Endothelial cell of umbilical vein (primary cell): ENCODE measurements at regions not wholly inside any gene's neighbourhood (a gene's known extent, or its start where the extent isn't known, plus 50 kb on each side); places are given as distances from the start of the nearest gene placed in this dataset.

Experiments
- BruUV-seq: library from RNA; stranded (reverse); fragments of 400-500 nt; replicated peaks from 2 replicates; lab custom pipeline; 2021; lab: Mats Ljungman, UMichigan
- CTCF ChIA-PET: fragments of 300-600, 350-600 bp; sonication (Branson Sonifier 250); formaldehyde crosslinking; loops from one replicate; lab custom pipeline; 2021; ENCODE audit warnings: antibody characterized with exemption, inconsistent platforms; lab: Charles Lee
- POLR2A ChIA-PET: fragments of 300-600, 350-600 bp; sonication (Branson Sonifier 250); formaldehyde crosslinking; loops from one replicate; lab custom pipeline; 2021; ENCODE audit warnings: antibody characterized with exemption, inconsistent platforms; lab: Charles Lee
- DNase-seq: peaks from one replicate; pipeline ENCODE4 v3.0.0-alpha.2; 2011; ENCODE audit warnings: low read depth, low spot score
- FAIRE-seq: peaks from 2 replicates; lab custom pipeline; 2011; peaks lifted over from hg19 to GRCh38; lab: Jason Lieb, UNC
- H2AFZ ChIP-seq: 2 replicates; pipeline ENCODE4 v1.6.0; 2012; ENCODE audit warnings: low read depth, low read length, control low read depth, inconsistent platforms
- H3K27ac ChIP-seq: 2 replicates; pipeline ENCODE4 v1.5.1; 2011; ENCODE audit warnings: low read depth, mild to moderate bottlenecking, control low read depth, low read length, moderate library complexity; ENCODE audit not compliant: insufficient read depth
- H3K27me3 ChIP-seq, 2 experiments: 2 replicates each; pipeline versions ENCODE4 v1.6.0 to v1.6.1; 2011; ENCODE audit warnings: low read length in 2 of 2, mixed read lengths in 1 of 2; ENCODE audit not compliant: control insufficient read depth in 2 of 2, insufficient read depth in 2 of 2
- H3K36me3 ChIP-seq, 2 experiments: 2 replicates in 1 of 2; 3 replicates in 1 of 2; pipeline ENCODE4 v1.5.1; 2011; ENCODE audit warnings: low read length in 2 of 2, mild to moderate bottlenecking in 1 of 2, moderate library complexity in 1 of 2; ENCODE audit not compliant: control insufficient read depth in 2 of 2, insufficient read depth in 2 of 2; ENCODE audit errors: extremely low read depth in 1 of 2
- H3K4me1 ChIP-seq: 3 replicates; pipeline ENCODE4 v1.5.1; 2011; ENCODE audit warnings: mild to moderate bottlenecking, low read length; ENCODE audit not compliant: control insufficient read depth, insufficient read depth; ENCODE audit errors: extremely low read depth
- H3K4me2 ChIP-seq: 2 replicates; pipeline ENCODE4 v1.6.1; 2011; ENCODE audit warnings: low read length, control low read depth, mixed read lengths; ENCODE audit not compliant: insufficient read depth
- H3K4me3 ChIP-seq, 3 experiments: fragments of 200-600 bp in 1 of 3; sonication (generic), shearing (Covaris generic) in 1 of 3; replicated peaks in 1 of 3; 2 replicates each; pipeline ENCODE4 v1.5.1; 2011 to 2016; ENCODE audit warnings: control low read depth in 3 of 3, low read length in 3 of 3, mild to moderate bottlenecking in 2 of 3, inconsistent platforms in 1 of 3, low read depth in 1 of 3, moderate library complexity in 1 of 3; ENCODE audit not compliant: insufficient read depth in 1 of 3
- H3K79me2 ChIP-seq: 2 replicates; pipeline ENCODE4 v1.6.0; 2012; ENCODE audit warnings: low read length, inconsistent platforms; ENCODE audit not compliant: control insufficient read depth, insufficient read depth
- H3K9ac ChIP-seq: replicated peaks from 2 replicates; pipeline ENCODE3; 2011; ENCODE audit warnings: low read length, control low read depth; ENCODE audit not compliant: insufficient read depth; ENCODE audit errors: extremely low read depth
- H3K9me1 ChIP-seq: replicated peaks from 3 replicates; pipeline ENCODE4 v1.6.0; 2011; ENCODE audit warnings: mild to moderate bottlenecking, low read length; ENCODE audit not compliant: control insufficient read depth, insufficient read depth; ENCODE audit errors: extremely low read depth
- H3K9me3 ChIP-seq: replicated peaks from 2 replicates; pipeline ENCODE4 v1.5.1; 2012; ENCODE audit warnings: low read length, inconsistent platforms; ENCODE audit not compliant: control insufficient read depth, insufficient read depth
- H4K20me1 ChIP-seq: replicated peaks from 2 replicates; pipeline ENCODE3; 2011; ENCODE audit warnings: mild to moderate bottlenecking, low read length; ENCODE audit not compliant: control insufficient read depth, insufficient read depth; ENCODE audit errors: extremely low read depth
- EZH2 ChIP-seq: IDR thresholded peaks from 2 replicates; pipeline ENCODE4 v1.6.1; 2012; ENCODE audit warnings: borderline replicate concordance, low read depth, mild to moderate bottlenecking, moderate library complexity, low read length, inconsistent platforms; ENCODE audit not compliant: severe bottlenecking
- FOS ChIP-seq: IDR thresholded peaks from 2 replicates; pipeline ENCODE4 v1.6.1; 2011; ENCODE audit warnings: mild to moderate bottlenecking, low read length, moderate library complexity, borderline replicate concordance; ENCODE audit not compliant: insufficient read depth
- GATA2 ChIP-seq: IDR thresholded peaks from 2 replicates; pipeline ENCODE4 v1.7.0; 2011; ENCODE audit warnings: low read depth, mild to moderate bottlenecking, moderate library complexity, mixed read lengths, low read length; ENCODE audit not compliant: insufficient read length, insufficient read depth
- JUN ChIP-seq: IDR thresholded peaks from 2 replicates; pipeline ENCODE4 v1.6.1; 2011; ENCODE audit warnings: borderline replicate concordance, low read depth; ENCODE audit not compliant: insufficient read length, insufficient read depth
- MAX ChIP-seq: IDR thresholded peaks from 2 replicates; pipeline ENCODE4 v1.6.1; 2011; ENCODE audit not compliant: insufficient read depth, insufficient read length
- MYC ChIP-seq: IDR thresholded peaks from one replicate; pipeline ENCODE4 v1.6.1; 2011; ENCODE audit warnings: mild to moderate bottlenecking, low read depth, low read length
- POLR2A ChIP-seq: IDR thresholded peaks from 2 replicates; pipeline ENCODE4 v1.6.1; 2012; ENCODE audit warnings: low read depth, mild to moderate bottlenecking, control low read depth, low read length
- POLR2AphosphoS5 ChIP-seq: IDR thresholded peaks from 2 replicates; pipeline ENCODE4 v1.6.1; 2012; ENCODE audit warnings: low read depth, mild to moderate bottlenecking, control low read depth, low read length, moderate library complexity; ENCODE audit not compliant: insufficient read depth
- dilution Hi-C: fragments of 300-500 bp; cut with MboI; formaldehyde crosslinking; loops from one replicate; pipeline ENCODE4 v1.15.0; 2019; ENCODE audit warnings: low sequenced_read_pairs; ENCODE audit not compliant: extremely low pct_ligation_motif_present
- intact Hi-C: fragments of 100-400 bp; cut with micrococcal nuclease; formaldehyde crosslinking; loops from one replicate; pipeline ENCODE4 v1.10.0; 2022
- TF ChIP-seq, protein P1 (sequence below), 2 donors: IDR thresholded peaks; 1 replicate in 1 of 2; 2 replicates in 1 of 2; pipeline ENCODE4 v1.5.1; 2011; ENCODE audit warnings: low read length in 2 of 2, mild to moderate bottlenecking in 2 of 2, moderate library complexity in 2 of 2, control low read depth in 1 of 2, inconsistent platforms in 1 of 2, low read depth in 1 of 2; ENCODE audit not compliant: insufficient read depth in 1 of 2; ENCODE audit errors: extremely low read depth in 1 of 2

DNA sequence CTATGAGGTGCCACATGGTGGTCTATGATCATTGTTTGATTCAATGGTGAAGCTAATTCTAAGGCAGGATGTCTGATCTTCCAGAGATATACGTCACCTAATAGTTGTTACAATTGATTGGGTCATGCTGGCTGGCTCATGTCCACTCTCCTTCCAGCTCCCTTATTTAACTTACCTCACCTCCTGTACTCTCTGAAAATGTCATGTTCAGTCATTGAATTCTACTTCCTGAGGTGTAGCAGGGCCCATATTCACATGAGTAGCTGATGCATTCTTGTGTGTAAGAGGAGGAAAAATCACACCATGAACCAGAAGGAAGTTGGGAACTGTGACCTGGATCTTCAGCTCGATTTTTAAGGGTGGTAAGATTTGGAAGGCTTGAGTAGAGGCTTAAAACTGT is 795.8 kb downstream of the QKI start:
- Histone ChIP-seq H3K4me2 (no peak overlapping the region), H3K36me3 (no peaks in the 10 kb centered on the region), H3K4me1 (no peaks in the 10 kb centered on the region), H3K9ac (no peak overlapping the region), H3K9me1 (no peaks in the 10 kb centered on the region), H3K9me3 (no peaks in the 10 kb centered on the region), H3K4me3 (no peak overlapping the region), H3K27ac (no peak overlapping the region), H3K79me2 (no peaks in the 10 kb centered on the region), H2AFZ (no peak overlapping the region), H3K27me3 (no peaks in the 10 kb centered on the region), H4K20me1 (no peaks in the 10 kb centered on the region)
- CTCF ChIA-PET: no interaction called here
- DNase-seq: no peak
- no TSS peak for BruUV-seq
- intact Hi-C loops (no loop called here), dilution Hi-C loops (no loop called here)
- FAIRE-seq: no peak
- no peak for TF ChIP-seq GATA2
- no peak for TF ChIP-seq MYC
- no peak for TF ChIP-seq FOS
- no peak for TF ChIP-seq JUN
- no peak for TF ChIP-seq POLR2AphosphoS5
- TF ChIP-seq EZH2: no peak
- TF ChIP-seq, protein P1, sequence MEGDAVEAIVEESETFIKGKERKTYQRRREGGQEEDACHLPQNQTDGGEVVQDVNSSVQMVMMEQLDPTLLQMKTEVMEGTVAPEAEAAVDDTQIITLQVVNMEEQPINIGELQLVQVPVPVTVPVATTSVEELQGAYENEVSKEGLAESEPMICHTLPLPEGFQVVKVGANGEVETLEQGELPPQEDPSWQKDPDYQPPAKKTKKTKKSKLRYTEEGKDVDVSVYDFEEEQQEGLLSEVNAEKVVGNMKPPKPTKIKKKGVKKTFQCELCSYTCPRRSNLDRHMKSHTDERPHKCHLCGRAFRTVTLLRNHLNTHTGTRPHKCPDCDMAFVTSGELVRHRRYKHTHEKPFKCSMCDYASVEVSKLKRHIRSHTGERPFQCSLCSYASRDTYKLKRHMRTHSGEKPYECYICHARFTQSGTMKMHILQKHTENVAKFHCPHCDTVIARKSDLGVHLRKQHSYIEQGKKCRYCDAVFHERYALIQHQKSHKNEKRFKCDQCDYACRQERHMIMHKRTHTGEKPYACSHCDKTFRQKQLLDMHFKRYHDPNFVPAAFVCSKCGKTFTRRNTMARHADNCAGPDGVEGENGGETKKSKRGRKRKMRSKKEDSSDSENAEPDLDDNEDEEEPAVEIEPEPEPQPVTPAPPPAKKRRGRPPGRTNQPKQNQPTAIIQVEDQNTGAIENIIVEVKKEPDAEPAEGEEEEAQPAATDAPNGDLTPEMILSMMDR (IDR thresholded peaks at IDR 0.05; ENCODE audit: extremely low read depth in 1 of 2, insufficient read depth in 1 of 2, low read depth in 1 of 2, low read length in 2 of 2): no peak
- TF ChIP-seq MAX: no peak
- TF ChIP-seq POLR2A: no peak
- POLR2A ChIA-PET: no interaction called here
